HL-60/S4 treated with phorbol 12-myristate 13-acetate at 8.2 ng/mL for 4 days and 3 days (cell line): ENCODE measurements at regions not wholly inside any gene's neighbourhood (a gene's known extent, or its start where the extent isn't known, plus 50 kb on each side); places are given as distances from the start of the nearest gene placed in this dataset.

Experiments used
- in situ Hi-C: fragments of 300-500 bp; cut with MboI; formaldehyde crosslinking; loops from 2 replicates; pipeline ENCODE4 v1.15.0; 2022; ENCODE audit warnings: low sequenced_read_pairs

GRCh38 chr9:87435189-87435880, 62.3 kb upstream of the DAPK1 start:
- in situ Hi-C loops, result no loop called here

- in situ Hi-C loops, result no loop called here
Measured at GRCh38 chr9:87436716-87437115, 61.0 kb upstream of the DAPK1 start.

DNA sequence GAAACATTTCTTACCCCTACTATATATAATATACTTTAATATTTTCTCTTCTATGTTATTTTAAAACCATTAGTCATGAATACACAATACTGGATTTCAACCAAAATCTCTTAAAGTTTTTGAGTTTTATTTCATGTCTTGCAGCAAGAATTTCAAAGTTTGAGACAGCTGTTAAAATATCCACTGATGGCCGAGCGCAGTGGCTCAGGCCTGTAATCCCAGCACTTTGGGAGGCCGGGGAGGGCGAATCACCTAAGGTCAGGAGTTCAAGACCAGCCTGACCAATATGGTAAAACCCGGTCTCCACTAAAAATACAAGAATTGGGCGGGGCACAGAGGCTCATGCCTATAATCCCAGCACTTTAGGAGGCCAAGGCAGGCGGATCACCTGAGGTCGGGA, 59.7 kb upstream of the DAPK1 start:
- in situ Hi-C loops, result no loop called here

DNA sequence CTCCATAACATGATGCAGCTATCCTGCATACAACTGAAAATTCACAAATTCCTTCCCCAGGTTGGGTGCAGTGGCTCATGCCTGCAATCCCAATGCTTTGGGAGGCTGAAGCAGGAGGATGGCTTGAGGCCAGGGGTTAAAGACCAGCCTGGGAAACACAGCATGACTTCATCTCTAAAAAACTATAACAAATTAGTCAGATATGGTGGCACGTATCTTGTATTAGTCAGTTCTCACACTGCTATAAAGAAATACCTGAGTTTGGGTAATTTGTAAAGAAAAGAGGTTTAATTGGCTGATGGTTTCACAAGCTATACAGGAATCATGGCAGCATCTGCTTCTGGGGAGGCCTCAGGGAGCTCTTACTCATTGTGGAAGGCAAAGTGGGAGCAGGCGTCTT, 56.4 kb upstream of the DAPK1 start:
- in situ Hi-C loops, result no loop called here

GRCh38 chr9:87442451-87442850, 55.2 kb upstream of the DAPK1 start:
- in situ Hi-C loops, result no loop called here

DNA sequence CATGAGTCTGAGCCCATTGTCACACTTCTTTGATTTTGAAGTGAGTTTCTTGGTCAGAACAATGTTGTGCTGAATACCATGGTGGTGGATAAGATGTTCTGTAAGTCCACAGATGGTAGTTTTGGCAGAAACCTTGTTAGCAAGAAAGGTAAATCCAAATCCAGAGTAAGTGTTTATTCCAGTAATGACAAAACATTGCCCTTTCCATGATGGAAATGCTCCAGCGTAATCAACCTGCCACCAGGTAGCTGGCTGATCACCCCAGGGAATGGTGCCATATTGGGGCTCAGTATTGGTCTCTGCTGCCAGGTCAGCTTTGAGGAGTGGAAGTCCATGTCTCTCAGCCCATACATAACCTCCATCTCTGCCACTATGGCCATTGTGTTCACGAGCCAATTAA, 54.7 kb upstream of the DAPK1 start:
- in situ Hi-C loops, result no loop called here

- in situ Hi-C loops, result no loop called here
Measured at GRCh38 chr9:87443461-87443860, 54.2 kb upstream of the DAPK1 start.

GRCh38 chr9:87445646-87446045, 52.0 kb upstream of the DAPK1 start:
- in situ Hi-C loops, result no loop called here

GRCh38 chr9:87446527-87446926, 51.1 kb upstream of the DAPK1 start:
- in situ Hi-C loops, result no loop called here

GRCh38 chr9:87447547-87448432, 49.9 kb upstream of the DAPK1 start:
- in situ Hi-C loops, result no loop called here
